CD4-positive, alpha-beta T cell treated with Interferon alpha-2 for 1 hour (primary cell): ENCODE measurements at regions not wholly inside any gene's neighbourhood (a gene's known extent, or its start where the extent isn't known, plus 50 kb on each side); places are given as distances from the start of the nearest gene placed in this dataset.
"Not testable (repeated sequence)": the region's sequence is repeated elsewhere in the genome, so short reads cannot be mapped to it uniquely, and the experiment has no call there.

Experiments
- DNase-seq, 2 donors: peaks; one replicate each; pipeline ENCODE4 v3.0.0-alpha.2; 2020 to 2022

DNA sequence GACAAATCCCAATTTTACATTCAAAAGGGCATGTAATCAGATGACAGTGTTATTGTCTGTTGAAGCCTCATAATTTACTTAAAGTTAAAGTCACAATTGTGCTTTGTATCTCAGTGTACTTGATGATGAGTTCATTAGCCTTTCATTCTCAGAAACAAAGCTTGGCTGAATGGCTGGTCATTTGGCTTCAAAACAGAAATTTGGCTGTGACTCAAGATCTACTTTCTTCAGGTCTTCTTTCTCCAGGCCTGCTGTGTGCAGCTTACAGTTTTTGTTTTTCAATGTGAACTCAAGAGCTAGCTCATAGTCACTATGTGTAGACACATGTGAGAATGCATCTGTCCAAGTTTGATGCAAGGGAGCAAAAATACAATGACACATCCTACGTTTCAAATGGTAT, 2003.6 kb upstream of the WWC1 start:
- no peak for DNase-seq

DNA sequence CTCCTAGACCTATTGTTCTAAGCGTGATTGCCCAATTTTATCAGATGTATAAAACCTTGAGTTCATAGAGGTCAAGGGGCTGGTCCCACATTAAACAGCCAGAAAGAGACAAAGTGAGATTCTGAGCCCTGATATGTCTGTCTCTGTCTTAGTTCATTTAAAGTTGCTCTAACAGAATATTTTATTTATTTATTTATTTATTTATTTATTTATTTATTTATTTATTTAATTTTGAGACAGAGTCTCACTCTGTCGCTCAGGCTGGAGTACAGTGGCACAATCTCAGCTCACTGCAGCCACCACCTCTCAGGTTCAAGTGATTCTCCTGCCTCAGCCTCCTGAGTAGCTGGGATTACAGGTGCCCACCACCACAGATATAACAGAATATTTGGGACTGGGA, 1999.6 kb upstream of the WWC1 start:
- not testable (repeated sequence) for DNase-seq

DNA sequence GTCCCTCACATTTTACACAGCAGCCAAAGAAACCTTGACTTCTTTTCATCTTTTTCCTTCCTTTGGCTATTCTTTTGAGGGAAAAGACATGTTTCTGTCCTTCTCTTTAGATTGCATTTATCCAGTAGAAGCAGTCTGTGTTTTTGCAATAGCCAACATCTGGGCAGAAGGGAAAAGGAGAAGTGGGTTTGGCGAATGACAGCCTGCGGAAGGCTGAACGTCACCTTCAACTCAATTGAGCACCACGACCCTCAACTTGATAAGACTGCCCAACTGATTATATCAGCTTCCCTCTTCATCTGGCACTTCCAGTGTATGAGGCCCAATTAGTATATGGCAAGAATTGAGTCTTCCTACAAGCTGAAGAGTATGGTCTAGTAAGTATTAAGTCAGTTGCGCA, 1997.6 kb upstream of the WWC1 start:
- no peak for DNase-seq

DNA sequence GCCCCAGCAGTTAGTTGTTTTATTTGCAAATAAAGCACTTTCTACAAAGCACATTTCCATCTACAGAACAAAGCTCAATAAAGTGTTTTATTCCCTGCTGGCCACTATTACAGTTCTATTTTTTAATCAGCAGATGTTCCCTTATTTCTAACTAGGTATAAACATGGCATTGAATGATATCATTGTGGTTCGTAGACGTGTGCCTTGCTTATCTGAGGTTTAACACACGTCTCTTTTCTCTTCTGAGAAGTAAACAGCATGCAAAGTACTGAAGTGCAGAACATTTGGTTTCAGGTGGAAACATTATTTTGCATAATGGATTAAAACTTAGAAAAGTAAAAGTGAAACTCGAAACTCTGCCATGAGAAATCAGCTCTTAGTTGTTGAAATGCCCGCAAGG, 1989.3 kb upstream of the WWC1 start:
- DNase-seq: no peak

DNA sequence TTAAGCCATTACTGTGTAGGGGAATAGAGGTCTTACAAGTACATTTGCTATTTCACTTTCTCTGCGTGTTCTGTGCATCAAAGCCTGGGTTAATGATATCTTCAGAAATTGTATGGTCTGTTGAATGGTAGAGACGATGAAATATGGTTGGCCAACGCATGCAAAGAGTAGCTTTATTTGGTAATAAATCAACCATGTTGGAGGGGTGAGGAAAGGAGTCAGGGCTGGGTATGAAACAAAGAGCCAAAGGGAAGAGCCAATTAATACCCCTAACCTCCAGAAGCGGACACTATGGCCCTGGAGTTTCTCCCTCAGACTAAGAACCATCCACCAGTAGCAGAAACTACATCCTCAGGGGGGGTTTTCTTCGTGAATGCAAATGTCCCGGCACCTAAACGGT, 1974.0 kb upstream of the WWC1 start:
- DNase-seq: no peak

DNA sequence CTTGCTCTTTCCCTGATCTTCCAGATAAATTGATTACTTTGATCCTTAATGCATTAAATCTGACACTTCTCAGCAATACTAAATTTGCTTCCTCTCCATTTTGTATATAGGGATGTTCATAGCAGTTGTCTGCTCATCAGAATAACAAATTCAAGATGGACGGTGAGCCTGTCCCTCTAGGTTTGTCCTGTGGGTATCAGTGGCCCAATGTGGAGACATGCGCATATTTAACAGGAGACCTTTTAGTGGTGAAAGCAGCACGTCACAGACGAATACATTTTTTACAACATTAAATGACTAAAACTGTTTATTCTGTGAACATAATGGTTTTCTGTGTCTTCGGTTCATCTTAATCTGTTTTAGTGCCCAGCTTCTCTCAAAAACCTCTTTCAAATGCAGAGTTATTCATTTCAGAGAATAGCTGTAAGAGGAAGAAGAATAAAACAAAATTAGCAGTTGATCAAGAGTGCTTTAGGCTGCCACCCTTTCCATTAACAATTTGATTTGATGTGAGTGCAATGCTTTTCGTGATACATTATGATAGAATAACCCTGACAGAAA, 1970.4 kb upstream of the WWC1 start:
- no peak for DNase-seq

- DNase-seq: no peak
Observed at GRCh38 chr5:166324372-166324771, 1967.1 kb upstream of the WWC1 start.

DNA sequence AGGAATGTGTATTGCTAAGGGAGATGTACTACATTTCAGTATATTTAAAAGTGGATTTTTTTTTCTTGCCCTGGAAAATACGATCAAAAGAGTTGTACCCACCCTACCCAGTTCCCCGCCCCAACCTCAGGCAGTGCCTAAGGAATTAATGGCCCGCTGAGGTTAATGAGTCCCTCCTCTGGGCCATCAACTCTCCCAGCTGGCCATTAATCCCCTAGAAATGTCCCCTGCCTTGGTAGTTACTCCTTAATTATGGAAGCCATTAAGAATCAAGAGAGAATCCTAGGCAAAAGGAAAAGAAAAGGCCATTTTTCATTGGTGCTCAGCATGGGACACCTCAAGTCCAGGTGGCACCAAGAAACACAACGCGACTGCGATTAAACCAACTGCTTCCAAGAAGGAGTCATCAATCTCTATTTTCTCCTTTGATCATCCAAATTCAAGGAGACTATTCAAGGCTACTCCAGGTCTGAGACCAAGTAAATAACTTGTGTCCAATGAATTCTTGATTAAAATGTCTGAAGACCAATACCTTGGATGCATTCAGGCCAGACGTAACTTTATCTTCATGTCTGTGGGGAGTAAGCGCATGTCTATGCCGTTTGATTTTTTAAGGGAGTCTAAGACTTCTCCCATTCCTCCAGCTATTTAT, 1962.2 kb upstream of the WWC1 start:
- DNase-seq: no peak

DNA sequence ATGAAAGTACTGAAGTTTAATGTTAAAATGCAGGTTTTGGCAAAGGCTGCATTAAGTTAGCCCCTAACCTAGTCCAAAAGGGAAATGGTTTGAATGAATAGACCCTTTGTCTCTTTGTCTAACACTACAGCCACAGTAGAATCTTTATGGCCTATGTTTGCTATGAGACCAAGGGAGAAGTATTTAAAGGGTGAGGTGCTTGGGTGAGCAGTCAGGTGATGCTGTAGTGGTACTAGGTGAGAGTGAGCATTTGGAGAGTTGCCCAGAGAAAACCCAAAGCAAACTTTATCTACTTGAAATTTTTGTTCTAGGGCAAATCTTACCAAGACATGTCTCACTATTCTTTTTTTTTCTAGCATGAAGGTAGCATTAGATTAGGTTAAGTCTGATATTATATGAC, 1961.4 kb upstream of the WWC1 start:
- no peak for DNase-seq

GRCh38 chr5:166331521-166331920, 1959.9 kb upstream of the WWC1 start:
- DNase-seq: no peak

GRCh38 chr5:166338801-166339200, 1952.6 kb upstream of the WWC1 start:
- DNase-seq: no peak

GRCh38 chr5:166340039-166340438, 1951.4 kb upstream of the WWC1 start:
- no peak for DNase-seq

GRCh38 chr5:166341740-166342337, 1949.6 kb upstream of the WWC1 start:
- no peak for DNase-seq

DNA sequence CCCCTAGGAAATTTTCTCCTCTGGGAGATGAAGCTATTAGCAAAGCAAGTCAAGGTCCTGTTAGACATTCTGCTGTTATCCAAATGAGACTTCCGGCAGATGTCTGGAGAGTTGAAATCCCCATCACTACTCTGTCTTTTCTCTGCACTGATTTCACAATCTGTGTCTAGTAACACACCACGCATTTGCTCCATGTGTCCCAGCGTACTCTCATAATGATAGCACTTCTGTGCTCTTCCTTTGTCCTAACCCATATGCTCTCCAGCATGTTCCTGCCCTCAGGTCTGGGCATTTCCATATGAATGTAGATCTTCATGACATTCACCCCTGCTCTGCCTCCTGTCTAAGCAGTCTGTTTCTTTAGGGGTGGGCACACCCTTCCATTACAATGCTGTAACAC, 1949.0 kb upstream of the WWC1 start:
- no peak for DNase-seq

- no peak for DNase-seq
Observed at GRCh38 chr5:166346726-166347374, 1944.6 kb upstream of the WWC1 start.

DNA sequence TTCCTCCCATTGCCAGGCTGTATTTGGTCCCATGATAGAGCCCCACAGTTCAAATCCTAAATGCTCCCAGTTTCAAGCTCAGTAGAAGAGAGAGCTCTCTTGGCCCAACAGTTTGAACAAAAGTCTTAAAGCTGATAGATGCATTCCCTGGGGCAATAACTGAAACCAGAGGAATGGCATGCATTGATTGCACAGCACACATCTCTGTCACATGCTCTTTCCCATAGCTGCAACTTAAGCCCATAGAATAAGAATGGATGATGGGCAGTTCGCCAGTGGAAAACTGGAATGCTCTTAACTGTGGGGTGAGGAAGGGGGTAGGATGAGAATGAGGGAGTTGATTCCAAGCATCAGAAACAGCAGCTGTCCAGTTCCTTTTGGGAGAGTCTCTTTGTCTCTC, 1942.4 kb upstream of the WWC1 start:
- no peak for DNase-seq

DNA sequence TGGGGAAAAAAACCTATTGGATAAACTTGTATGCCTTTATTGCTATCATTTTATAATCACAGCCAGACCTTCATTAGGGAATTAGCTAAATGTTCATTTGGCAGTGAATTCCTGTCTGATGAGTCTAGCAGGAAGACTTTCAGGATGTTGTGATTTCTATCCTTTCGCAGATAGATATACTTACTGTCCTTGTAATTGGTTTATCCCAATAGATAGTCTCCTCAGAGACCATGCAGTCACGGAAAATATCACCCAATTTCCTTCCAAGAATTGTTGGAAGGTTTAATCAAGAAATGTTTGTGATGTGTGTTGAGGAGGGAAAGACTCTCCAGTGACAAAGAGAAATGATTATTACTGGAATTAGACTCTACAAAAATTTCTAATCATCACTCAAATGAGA, 1937.9 kb upstream of the WWC1 start:
- DNase-seq: no peak

GRCh38 chr5:166354332-166354731, 1937.1 kb upstream of the WWC1 start:
- DNase-seq: no peak

- DNase-seq: no peak
Observed at GRCh38 chr5:166356096-166356495, 1935.3 kb upstream of the WWC1 start.

DNA sequence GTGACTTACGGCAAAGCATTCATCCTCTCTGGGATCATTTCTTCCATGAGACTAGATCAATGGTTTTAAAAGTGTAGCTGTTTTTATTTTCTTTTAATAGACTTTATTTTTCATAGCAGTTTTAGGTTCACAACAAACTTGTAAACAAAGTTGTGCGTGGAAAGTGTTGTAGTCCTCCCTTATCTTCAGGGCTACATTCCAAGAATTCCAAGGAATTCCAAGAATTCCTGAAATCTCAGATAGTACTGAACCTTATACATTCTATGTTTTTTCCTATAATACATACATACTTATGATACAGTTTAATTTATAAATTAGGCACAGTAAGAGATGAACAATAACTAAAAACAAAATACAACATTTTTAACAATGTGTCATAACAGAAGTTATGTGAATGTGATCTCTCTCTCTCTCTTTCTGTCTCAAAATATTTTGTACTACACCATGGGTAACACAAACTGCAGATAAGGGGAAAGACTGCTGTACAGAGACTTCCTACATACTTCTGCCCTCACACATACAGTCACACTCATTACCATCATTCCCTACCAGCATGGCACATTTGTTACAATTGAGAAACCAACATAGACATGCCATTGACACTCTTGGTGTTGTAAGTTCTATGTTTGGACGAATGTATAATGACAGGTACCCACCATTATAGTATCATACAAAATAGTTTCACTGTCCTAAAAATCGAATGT, 1933.2 kb upstream of the WWC1 start:
- no peak for DNase-seq

DNA sequence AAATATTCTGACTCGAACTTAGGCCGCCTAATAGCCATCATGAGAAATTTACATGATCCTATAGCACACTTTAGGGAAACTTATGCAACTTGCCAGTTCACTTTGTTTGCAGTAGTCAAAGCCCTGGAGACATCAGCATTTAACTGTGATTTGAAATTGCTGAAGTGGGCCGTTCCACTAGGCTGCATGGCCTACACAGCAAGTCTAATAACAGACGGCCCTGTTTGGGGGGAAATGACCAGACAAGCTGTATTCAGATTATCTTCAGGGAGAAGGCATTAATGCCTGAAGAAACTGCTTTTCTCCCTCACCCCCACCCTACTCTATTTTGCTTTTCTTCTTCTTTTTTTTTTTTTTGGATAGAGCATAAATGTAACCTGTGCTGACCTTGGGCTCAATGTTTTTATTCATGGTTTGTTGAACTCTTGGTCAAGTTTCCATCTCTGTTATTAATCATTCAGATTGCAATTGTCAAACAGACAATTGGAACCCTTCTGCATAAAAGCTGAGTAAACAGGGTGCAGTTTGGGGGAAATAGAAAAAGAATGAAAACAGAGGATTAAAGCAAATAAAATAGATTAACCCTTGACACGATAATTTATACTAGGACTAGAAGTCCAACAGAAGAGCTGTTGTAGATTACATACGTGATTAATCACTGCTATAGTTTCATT, 1928.2 kb upstream of the WWC1 start:
- DNase-seq: no peak

- DNase-seq: no peak
Observed at GRCh38 chr5:166365164-166365563, 1926.3 kb upstream of the WWC1 start.

DNA sequence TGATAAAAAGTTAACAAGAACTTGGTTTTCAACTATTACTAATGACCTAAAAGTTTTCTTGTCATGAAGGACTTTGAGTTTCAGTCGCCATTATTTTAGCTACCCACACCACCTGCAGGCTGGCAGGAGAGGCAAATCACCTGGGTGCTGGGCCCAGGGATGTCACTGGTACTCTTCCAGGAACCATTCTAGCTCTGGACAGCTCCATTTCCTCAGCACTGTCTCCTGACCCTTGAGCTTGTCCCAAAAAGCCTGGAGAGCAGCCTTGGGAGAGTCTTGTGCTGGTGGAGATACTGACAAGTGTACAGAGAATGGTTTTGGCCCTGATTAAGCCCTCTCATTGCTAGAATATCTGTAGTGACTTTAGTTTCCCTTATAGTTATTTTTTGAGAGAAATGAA, 1924.1 kb upstream of the WWC1 start:
- DNase-seq: no peak
